ENCODE measurements at regions not wholly inside any gene's neighbourhood (a gene's known extent, or its start where the extent isn't known, plus 50 kb on each side); places are given as distances from the start of the nearest gene placed in this dataset.
"Not testable (repeated sequence)": the region's sequence is repeated elsewhere in the genome, so short reads cannot be mapped to it uniquely, and the experiment has no call there.

GRCh38 chr9:118695249-118695648 is 674.0 kb downstream of the BRINP1 start:
- not testable (repeated sequence) for DNase-seq (ENCODE audit: low read depth in 1 of 2, low spot score in 1 of 2)

- DNase-seq (ENCODE audit: low read depth in 1 of 2, low spot score in 1 of 2), result no peak
Measured at GRCh38 chr9:118701985-118702384, 667.2 kb downstream of the BRINP1 start.

- no peak for DNase-seq (ENCODE audit: low read depth in 1 of 2, low spot score in 1 of 2)
Measured at GRCh38 chr9:118711843-118712242, 657.4 kb downstream of the BRINP1 start.

- no peak for DNase-seq (ENCODE audit: low read depth in 1 of 2, low spot score in 1 of 2)
Measured at GRCh38 chr9:118721276-118721675, 648.0 kb downstream of the BRINP1 start.

- DNase-seq (ENCODE audit: low read depth in 1 of 2, low spot score in 1 of 2), result no peak
Measured at GRCh38 chr9:118721923-118722322, 647.3 kb downstream of the BRINP1 start.

GRCh38 chr9:118729981-118730380 is 639.3 kb downstream of the BRINP1 start:
- no peak for DNase-seq (ENCODE audit: low read depth in 1 of 2, low spot score in 1 of 2)

GRCh38 chr9:118732998-118733397 is 636.2 kb downstream of the BRINP1 start:
- DNase-seq (ENCODE audit: low read depth in 1 of 2, low spot score in 1 of 2), result no peak

GRCh38 chr9:118734696-118735095 is 634.5 kb downstream of the BRINP1 start:
- DNase-seq (ENCODE audit: low read depth in 1 of 2, low spot score in 1 of 2), result no peak

GRCh38 chr9:118736406-118736805 is 632.8 kb downstream of the BRINP1 start:
- DNase-seq (ENCODE audit: low read depth in 1 of 2, low spot score in 1 of 2), result no peak

- DNase-seq (ENCODE audit: low read depth in 1 of 2, low spot score in 1 of 2), result no peak
Measured at GRCh38 chr9:118751077-118751847, 618.0 kb downstream of the BRINP1 start.

GRCh38 chr9:118751848-118752223 is 617.4 kb downstream of the BRINP1 start:
- DNase-seq (ENCODE audit: low read depth in 1 of 2, low spot score in 1 of 2), result no peak

GRCh38 chr9:118761016-118761790 is 608.0 kb downstream of the BRINP1 start:
- DNase-seq (ENCODE audit: low read depth in 1 of 2, low spot score in 1 of 2), result no peak

- no peak for DNase-seq (ENCODE audit: low read depth in 1 of 2, low spot score in 1 of 2)
Measured at GRCh38 chr9:118767571-118767970, 601.7 kb downstream of the BRINP1 start.

GRCh38 chr9:118782790-118783463 is 586.3 kb downstream of the BRINP1 start:
- DNase-seq (ENCODE audit: low read depth in 1 of 2, low spot score in 1 of 2), result no peak

GRCh38 chr9:118784033-118784432 is 585.2 kb downstream of the BRINP1 start:
- DNase-seq (ENCODE audit: low read depth in 1 of 2, low spot score in 1 of 2), result no peak

GRCh38 chr9:118785456-118785855 is 583.8 kb downstream of the BRINP1 start:
- no peak for DNase-seq (ENCODE audit: low read depth in 1 of 2, low spot score in 1 of 2)

GRCh38 chr9:118786877-118787276 is 582.4 kb downstream of the BRINP1 start:
- no peak for DNase-seq (ENCODE audit: low read depth in 1 of 2, low spot score in 1 of 2)

- no peak for DNase-seq (ENCODE audit: low read depth in 1 of 2, low spot score in 1 of 2)
Measured at GRCh38 chr9:118809160-118809625, 560.0 kb downstream of the BRINP1 start.

- DNase-seq (ENCODE audit: low read depth in 1 of 2, low spot score in 1 of 2), result no peak
Measured at GRCh38 chr9:118829334-118829733, 539.9 kb downstream of the BRINP1 start.

- no peak for DNase-seq (ENCODE audit: low read depth in 1 of 2, low spot score in 1 of 2)
Measured at GRCh38 chr9:118832371-118832770, 536.9 kb downstream of the BRINP1 start.

GRCh38 chr9:118836891-118837290 is 532.3 kb downstream of the BRINP1 start:
- DNase-seq (ENCODE audit: low read depth in 1 of 2, low spot score in 1 of 2), result no peak

- no peak for DNase-seq (ENCODE audit: low read depth in 1 of 2, low spot score in 1 of 2)
Measured at GRCh38 chr9:118871531-118871930, 497.7 kb downstream of the BRINP1 start.
